Prostate gland (tissue), 2 donors: ENCODE measurements at regions not wholly inside any gene's neighbourhood (a gene's known extent, or its start where the extent isn't known, plus 50 kb on each side); places are given as distances from the start of the nearest gene placed in this dataset.

Experiments used
- CTCF ChIP-seq, 4 experiments: fragments of 200-600 bp in 2 of 4; fragments of 450-650 bp in 2 of 4; sonication (generic) in 2 of 4; IDR thresholded peaks; 1 replicate in 3 of 4; 2 replicates in 1 of 4; pipeline ENCODE4 v1.5.1; 2016 to 2019; ENCODE audit warnings: antibody characterized with exemption in 4 of 4, mild to moderate bottlenecking in 2 of 4, moderate library complexity in 2 of 4
- POLR2A ChIP-seq: fragments of 450-650 bp; IDR thresholded peaks from one replicate; pipeline ENCODE4 v1.6.1; 2016; ENCODE audit warnings: antibody characterized with exemption, mild to moderate bottlenecking

GRCh38 chr11:27277843-27278242 is 85.2 kb downstream of the CCDC34 start:
- TF ChIP-seq CTCF (IDR thresholded peaks at IDR 0.05) (no peak), POLR2A (no peak)
